Astrocyte (in vitro differentiated cells and primary cell): ENCODE measurements at regions not wholly inside any gene's neighbourhood (a gene's known extent, or its start where the extent isn't known, plus 50 kb on each side); places are given as distances from the start of the nearest gene placed in this dataset.

Source experiments
- DNase-seq: peaks from one replicate; pipeline ENCODE4 v3.0.0-alpha.2; 2010; ENCODE audit warnings: low read depth
- FAIRE-seq: peaks from 2 replicates; lab custom pipeline; 2011; peaks lifted over from hg19 to GRCh38; lab: Jason Lieb, UNC
- H2AFZ ChIP-seq: 2 replicates; pipeline ENCODE4 v1.6.0; 2012; ENCODE audit warnings: low read depth, low read length, inconsistent platforms
- H3K27ac ChIP-seq: 2 replicates; pipeline ENCODE4 v1.5.1; 2011; ENCODE audit warnings: low read depth, low read length, inconsistent platforms
- H3K27me3 ChIP-seq: 2 replicates; pipeline ENCODE4 v1.6.0; 2011; ENCODE audit warnings: low read length, inconsistent platforms; ENCODE audit not compliant: insufficient read depth
- H3K36me3 ChIP-seq: 2 replicates; pipeline ENCODE4 v1.5.1; 2011; ENCODE audit warnings: low read length, inconsistent platforms; ENCODE audit not compliant: insufficient read depth
- H3K4me1 ChIP-seq: 2 replicates; pipeline ENCODE4 v1.5.1; 2011; ENCODE audit warnings: low read length, inconsistent platforms; ENCODE audit not compliant: insufficient read depth
- H3K4me2 ChIP-seq: 2 replicates; pipeline ENCODE4 v1.6.0; 2012; ENCODE audit warnings: low read length, inconsistent platforms
- H3K4me3 ChIP-seq: 2 replicates; pipeline ENCODE4 v1.5.1; 2011; ENCODE audit warnings: low read depth, mild to moderate bottlenecking, low read length, inconsistent platforms; ENCODE audit not compliant: insufficient read depth
- H3K79me2 ChIP-seq: 2 replicates; pipeline ENCODE4 v1.6.0; 2012; ENCODE audit warnings: mild to moderate bottlenecking, low read length, inconsistent platforms; ENCODE audit not compliant: insufficient read depth
- H3K9ac ChIP-seq: 2 replicates; pipeline ENCODE4 v1.6.0; 2012; ENCODE audit warnings: mild to moderate bottlenecking, low read length, inconsistent platforms
- H3K9me3 ChIP-seq: 2 replicates; pipeline ENCODE4 v1.5.1; 2012; ENCODE audit warnings: low read depth, mild to moderate bottlenecking, low read length, inconsistent platforms; ENCODE audit not compliant: insufficient read depth
- H4K20me1 ChIP-seq: 2 replicates; pipeline ENCODE4 v1.6.0; 2012; ENCODE audit warnings: low read length, inconsistent platforms; ENCODE audit not compliant: insufficient read depth
- H3K27ac Mint-ChIP-seq: one replicate; pipeline ENCODE4 v1.8.0; 2021; ENCODE audit warnings: mild to moderate bottlenecking, mixed read lengths; ENCODE audit not compliant: unreplicated experiment
- H3K27me3 Mint-ChIP-seq: one replicate; pipeline ENCODE4 v1.8.0; 2021; ENCODE audit warnings: low read depth, mixed read lengths; ENCODE audit not compliant: unreplicated experiment
- H3K36me3 Mint-ChIP-seq: one replicate; pipeline ENCODE4 v1.8.0; 2021; ENCODE audit warnings: low read depth, mixed read lengths; ENCODE audit not compliant: unreplicated experiment
- H3K4me1 Mint-ChIP-seq: one replicate; pipeline ENCODE4 v1.8.0; 2021; ENCODE audit warnings: low read depth, mixed read lengths; ENCODE audit not compliant: unreplicated experiment
- H3K4me3 Mint-ChIP-seq: one replicate; pipeline ENCODE4 v1.8.0; 2021; ENCODE audit warnings: mild to moderate bottlenecking, moderate library complexity, mixed read lengths; ENCODE audit not compliant: unreplicated experiment
- H3K9me3 Mint-ChIP-seq: one replicate; pipeline ENCODE4 v1.8.0; 2021; ENCODE audit warnings: mild to moderate bottlenecking, mixed read lengths; ENCODE audit not compliant: unreplicated experiment
- CTCF ChIP-seq: IDR thresholded peaks from 2 replicates; pipeline ENCODE4 v1.5.1; 2011; ENCODE audit warnings: low read depth, mild to moderate bottlenecking, inconsistent platforms, low read length, moderate library complexity; ENCODE audit not compliant: insufficient read depth
- EZH2 ChIP-seq: IDR thresholded peaks from 2 replicates; pipeline ENCODE4 v1.6.1; 2012; ENCODE audit warnings: mild to moderate bottlenecking, low read length, inconsistent platforms; ENCODE audit not compliant: insufficient read depth

GRCh38 chr16:55426865-55427484 is 52.0 kb upstream of the MMP2 start:
- Mint-ChIP-seq H3K27me3 (peaks cover 34% of the 10 kb centered on the region), H3K36me3 (peaks cover 3% of the 10 kb centered on the region), H3K27ac (no peak overlapping the region), H3K4me3 (no peak overlapping the region), H3K9me3 (no peaks in the 10 kb centered on the region), H3K4me1 (no peaks in the 10 kb centered on the region)
- Histone ChIP-seq H3K9me3 (no peaks in the 10 kb centered on the region), H4K20me1 (no peaks in the 10 kb centered on the region), H3K9ac (no peak overlapping the region), H3K4me1 (no peaks in the 10 kb centered on the region), H3K4me3 (no peak overlapping the region), H2AFZ (no peak overlapping the region), H3K79me2 (no peaks in the 10 kb centered on the region), H3K36me3 (no peaks in the 10 kb centered on the region), H3K27me3 (peaks cover 2% of the 10 kb centered on the region), H3K27ac (no peak overlapping the region), H3K4me2 (no peak overlapping the region)
- FAIRE-seq (no peak), DNase-seq (no peak)
- no peak for TF ChIP-seq CTCF
- no peak for TF ChIP-seq EZH2
